NCI-H1417 (cell line): ENCODE measurements at regions not wholly inside any gene's neighbourhood (a gene's known extent, or its start where the extent isn't known, plus 50 kb on each side); places are given as distances from the start of the nearest gene placed in this dataset.

Experiments used
- DNase-seq, 3 experiments: peaks; one replicate each; lab custom pipeline; 2025; lab: John Stamatoyannopoulos, UW

- DNase-seq, result no peak
Observed at GRCh38 chr16:54443352-54443751, 156.8 kb upstream of the IRX3 start.

- DNase-seq, result no peak
Observed at GRCh38 chr16:54442864-54443263, 156.3 kb upstream of the IRX3 start.

GRCh38 chr16:54438469-54438868 is 151.9 kb upstream of the IRX3 start:
- no peak for DNase-seq

DNA sequence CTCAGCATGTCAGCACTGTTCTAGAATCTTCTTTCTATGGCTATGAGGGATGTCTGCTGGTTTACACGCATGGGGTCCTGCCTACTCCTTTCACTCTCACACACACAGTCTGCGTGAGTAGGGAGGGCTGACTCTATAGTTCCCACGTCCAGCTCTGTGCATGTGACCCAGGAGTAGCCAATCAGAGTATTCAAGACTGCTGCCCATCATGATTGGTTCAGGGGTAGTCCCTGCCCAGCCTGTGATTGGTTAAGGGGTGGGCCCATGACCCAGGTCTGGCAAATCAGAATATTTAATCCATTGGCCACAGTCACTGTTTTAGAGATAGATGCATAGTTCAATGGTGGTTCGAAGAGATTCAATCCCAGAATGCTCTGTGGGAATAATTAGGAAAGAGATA is 151.3 kb upstream of the IRX3 start:
- no peak for DNase-seq

DNA sequence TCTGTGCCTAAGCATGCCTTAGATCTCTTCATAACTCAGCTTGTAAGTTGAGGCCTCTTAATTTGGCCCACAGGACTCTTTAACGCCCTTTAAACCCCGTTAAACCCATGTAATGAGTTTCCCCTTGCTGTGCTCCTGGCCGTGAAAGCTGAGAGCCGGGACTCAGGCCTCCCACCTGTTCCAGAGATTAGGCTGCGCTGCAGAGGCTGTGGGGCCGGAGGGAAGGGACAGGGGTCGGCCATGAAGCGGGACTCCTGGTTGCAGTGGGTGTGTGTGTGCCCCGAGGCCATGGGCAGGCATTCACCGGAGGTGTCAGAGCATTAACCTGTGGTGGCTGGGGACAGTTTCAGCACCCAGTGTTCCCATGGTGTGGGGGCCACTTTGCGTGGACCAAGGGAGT is 150.8 kb upstream of the IRX3 start:
- DNase-seq, result no peak

DNA sequence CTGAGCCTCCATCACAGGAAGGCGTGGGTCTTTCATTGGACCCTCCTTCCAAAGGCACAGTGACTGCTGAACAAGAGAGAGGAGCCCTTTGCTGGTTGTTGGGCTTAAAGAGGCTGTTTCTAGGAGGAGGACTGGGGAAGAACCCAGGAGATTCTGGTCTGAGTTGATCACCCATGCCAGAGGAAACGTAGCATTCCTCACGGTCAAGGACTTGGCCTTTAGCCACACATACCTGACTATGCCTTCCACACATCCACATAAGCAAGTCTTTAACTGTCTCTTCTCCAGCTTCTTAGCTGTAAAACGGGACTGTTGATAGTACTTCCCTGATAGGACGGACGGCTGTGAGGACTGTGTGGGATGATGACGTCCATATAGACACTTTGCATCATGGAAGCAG is 149.8 kb upstream of the IRX3 start:
- DNase-seq, result no peak

DNA sequence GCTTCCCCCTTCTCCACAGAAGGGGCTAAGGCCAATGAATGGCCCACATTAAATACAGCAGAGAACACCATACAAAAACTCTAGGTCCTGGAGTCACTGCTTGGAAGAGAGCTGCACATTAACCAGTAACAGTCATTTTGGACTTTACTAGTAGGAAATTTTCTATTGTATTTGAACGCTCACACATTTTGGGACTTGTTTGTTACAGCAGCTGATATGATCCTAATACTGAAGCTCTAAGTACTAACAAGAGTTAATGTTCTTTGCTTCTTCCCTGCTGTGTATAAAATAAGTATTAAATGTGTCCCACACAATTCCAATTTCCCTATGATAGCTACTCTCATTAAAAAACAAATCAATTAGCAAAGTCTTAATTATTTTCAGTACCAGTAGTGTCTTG is 148.3 kb upstream of the IRX3 start:
- DNase-seq, result no peak

DNA sequence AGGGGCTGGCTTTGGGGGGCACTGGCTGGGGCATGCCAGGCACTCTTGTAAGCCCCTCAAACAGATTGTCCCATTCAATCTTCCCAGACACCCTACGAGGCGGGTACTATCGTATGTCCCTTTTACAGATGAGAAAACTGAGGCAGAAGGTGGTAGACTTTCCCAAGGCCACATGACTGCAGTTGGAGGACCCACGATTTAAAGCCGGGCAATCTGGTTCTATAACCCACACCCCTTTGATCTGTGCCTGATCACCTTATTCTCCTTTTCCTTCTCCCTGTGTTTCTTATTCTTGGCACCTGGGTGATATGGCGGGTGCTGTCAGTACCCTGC is 146.3 kb upstream of the IRX3 start:
- no peak for DNase-seq

DNA sequence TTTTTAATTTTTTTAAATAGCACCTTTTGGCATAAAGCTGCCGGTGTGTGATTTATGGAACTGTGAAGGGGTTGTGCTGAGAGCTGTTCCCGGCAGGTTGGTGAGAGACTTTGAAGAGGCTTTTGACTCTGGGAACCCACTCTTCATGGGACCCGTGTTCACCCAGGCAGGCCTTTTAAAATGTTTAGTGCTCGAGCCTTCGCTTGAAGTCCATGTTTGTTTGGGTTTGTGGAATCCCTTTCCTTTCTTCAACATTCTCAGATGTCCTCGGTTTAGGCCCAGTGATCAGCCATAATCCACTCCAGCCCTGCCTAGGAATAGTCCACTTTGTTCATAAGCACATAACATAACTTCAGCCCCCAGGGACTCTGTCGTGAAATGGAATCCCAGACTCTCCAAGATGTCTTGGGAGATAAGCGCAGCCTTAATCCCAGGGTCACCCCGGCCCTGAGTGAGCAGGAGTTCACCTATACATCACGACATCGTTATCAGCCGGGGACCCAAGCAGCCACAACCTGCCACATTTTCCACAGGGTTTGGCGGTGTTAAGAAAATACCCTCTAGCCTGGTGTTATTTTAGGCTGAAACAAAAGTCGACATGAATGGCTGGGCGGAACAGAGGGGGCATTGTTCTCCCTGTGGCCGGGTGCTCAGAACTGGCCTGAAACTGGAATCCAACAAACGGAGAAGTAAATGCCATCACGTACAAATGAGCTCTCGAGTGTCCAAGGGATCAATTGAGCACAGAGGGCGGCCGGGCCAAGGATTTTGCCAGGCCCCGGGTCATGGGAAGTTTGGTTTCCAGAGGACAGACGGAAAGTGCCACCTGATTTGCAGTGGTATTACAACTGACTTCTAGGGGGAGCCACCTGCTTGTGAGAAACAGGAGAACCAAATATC is 145.7 kb upstream of the IRX3 start:
- DNase-seq, result peak in 1 of 3 experiments; percentile 31

GRCh38 chr16:54431041-54431996 is 144.7 kb upstream of the IRX3 start:
- no peak for DNase-seq

DNA sequence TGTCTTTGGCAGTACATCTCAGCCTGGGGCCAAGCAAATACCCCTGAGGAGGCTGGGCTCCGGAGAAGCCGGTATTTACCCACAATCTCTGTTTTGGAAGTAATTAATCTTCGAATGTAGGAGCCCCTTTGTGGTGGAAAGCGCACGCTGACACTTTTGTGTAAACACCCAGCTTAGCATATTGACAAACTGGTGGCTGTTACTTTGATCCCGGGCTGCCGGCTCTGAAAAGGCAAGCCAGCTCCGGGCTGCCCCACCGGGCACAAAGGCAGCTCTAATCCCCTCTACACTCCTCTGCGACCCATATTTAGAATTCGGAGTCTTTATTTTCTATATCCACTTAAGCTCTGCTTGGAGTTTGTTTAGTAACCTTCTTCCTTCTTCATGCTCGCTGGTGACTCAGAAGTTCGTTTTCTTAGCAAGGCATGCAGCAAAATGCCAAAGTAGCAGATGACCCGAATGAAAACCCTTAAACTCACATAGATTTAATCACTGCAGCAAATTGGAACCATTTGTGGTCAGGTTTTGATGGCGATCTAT is 144.0 kb upstream of the IRX3 start:
- DNase-seq, result no peak

DNA sequence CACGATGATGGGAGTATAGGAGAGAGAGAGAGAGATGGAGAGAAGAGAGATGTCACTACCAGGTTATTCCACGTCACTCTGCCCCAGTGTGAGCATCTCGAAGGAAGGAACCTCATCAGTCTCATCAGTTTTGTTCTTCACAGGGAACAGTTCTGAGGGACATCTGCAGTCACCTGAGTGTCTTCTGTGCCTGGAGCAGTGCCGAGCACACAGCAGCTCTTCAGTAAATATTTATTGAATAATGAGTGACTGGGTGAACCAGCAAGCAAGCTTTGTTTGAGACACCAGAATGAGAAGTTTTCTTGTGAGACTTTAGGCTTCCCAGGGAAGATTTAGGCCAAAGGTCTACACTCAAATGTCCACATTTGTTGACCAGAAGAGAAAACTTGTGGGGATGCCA is 142.4 kb upstream of the IRX3 start:
- DNase-seq, result no peak

DNA sequence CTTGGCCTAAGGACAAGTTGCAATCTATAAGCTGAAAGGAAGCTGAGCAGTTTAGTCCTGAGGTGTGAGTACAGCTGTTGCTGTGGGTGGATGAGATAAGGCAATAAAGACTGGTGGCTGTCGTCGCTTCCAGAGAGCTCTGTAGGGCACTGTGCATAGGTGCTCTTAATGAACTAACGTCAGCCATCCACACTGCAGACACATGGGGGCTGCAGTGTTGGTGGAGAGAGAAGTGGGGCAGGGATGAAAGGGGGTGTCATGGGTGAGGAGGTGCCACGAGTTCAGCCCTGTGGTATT is 139.9 kb upstream of the IRX3 start:
- DNase-seq, result no peak

DNA sequence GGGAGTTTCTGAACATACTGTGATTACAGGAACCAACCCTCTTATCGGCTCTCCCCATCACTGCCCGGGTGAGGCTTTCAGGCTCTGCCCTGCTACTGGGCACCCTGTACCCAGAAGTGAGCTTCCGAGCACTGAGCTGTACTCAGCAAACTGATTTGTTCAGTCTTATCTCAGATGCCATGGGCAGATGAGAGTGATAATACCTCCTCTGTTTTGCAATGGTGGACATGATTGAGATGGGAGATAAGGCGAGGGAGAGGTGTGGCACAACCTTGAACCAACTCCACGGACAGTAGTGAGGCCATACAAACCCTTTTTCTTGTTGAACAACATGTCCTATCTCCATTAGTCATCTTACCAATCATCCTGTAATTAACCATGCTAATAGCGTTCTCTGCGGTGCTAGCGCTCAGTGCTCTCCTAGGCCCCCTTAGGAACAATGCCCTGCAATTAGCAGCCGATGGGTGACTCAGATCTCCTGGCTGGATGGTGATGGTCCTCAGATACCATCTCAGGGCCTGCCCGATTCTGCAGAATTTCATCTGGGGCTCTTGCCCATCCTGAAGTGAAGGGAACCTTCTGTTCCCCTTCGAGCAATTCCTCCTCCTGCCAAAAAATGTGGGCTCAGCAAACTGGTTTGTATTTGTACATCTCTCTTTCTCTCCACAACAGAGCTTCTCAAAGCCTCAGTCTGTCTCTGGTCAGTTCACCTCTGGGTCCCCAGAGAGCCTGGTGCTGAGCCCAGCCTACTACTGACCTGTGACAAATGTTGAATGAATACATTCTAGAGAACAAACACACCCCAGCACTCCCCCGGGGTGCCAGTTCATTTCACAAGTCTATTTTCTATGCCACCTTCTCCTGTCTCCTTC is 139.3 kb upstream of the IRX3 start:
- peak in 1 of 3 experiments; percentile 33 for DNase-seq

- DNase-seq, result peak in 1 of 3 experiments; percentile 43
Observed at GRCh38 chr16:54425068-54425467, 138.5 kb upstream of the IRX3 start.

DNA sequence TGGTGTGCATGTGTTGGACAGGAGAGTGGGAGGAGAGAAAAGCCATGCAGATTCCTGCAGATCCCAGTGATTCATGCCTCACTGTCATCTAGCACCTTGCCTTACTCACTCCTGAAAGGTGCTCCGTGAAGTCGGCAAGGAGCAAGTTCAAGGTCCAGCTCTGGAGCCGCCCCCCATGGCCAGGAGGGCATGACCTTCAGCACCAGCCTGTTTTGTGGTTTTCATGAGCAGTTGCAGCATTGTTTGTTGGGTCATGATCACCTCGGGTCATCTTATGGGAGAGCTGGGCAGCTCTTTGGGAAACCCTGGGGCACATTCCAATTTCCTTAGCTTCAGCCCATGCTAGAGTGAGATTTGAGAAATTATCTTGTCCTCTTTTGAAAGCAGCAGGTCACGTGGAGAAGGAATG is 137.5 kb upstream of the IRX3 start:
- DNase-seq, result no peak

- DNase-seq, result no peak
Observed at GRCh38 chr16:54422569-54422978, 136.0 kb upstream of the IRX3 start.

GRCh38 chr16:54422159-54422558 is 135.6 kb upstream of the IRX3 start:
- DNase-seq, result no peak

DNA sequence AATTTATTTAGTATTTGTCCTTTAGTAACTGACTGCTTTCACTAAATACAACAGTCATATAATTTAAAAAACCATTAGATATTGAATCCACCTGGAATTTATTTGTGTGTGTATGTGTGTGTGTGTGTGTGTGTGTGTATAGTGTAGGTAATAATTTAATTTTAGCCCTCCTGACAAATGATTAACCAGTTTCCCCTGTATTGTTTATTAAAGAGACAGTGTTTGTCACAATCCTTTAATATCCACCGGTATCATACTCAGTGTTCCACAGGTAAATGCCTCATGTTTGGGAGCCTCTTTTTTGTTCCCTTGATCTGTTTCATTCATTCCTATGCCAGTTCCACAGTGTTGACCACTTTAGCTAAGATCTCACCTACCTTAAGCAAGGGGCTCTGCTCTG is 134.6 kb upstream of the IRX3 start:
- no peak for DNase-seq

- peak in 1 of 3 experiments; percentile 31 for DNase-seq
Observed at GRCh38 chr16:54418903-54419302, 132.3 kb upstream of the IRX3 start.

DNA sequence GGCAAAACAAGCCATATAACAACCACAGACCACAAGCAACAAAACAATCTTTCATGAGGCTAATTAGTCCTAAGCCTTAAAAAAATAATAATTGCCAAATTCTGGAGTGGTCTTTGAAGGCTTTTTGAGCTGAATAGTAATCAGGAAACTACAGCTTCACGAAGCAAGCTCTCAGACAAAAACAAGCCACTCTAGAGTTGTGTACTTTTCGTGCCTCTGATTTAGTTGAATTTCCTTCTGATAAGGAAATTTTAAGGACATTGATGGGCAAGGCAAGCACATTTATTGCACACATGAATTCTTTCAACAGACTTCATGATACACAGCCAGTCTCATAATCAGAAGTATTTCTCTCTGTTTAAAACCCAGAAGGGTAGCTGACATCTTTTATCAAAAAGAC is 130.8 kb upstream of the IRX3 start:
- DNase-seq, result peak in 1 of 3 experiments; percentile 7

DNA sequence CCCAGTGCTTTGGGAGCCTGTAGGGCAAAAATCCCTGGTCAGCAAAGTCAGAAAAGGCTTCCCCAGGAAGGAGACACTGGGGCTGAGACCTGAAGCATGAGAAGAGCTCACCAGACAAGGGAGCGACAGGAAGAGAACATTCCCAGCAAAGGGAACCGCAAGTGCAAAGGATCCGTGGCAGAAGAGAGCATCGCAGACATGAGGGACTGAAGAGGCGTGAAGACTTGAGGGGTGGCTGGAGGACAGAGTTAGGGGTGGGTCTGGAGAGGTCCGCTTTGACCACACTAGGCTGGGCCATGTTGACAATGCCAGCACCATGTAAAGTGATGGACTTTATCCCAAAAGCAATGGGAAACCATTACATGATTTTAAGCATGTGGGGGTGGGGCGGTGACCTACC is 128.1 kb upstream of the IRX3 start:
- no peak for DNase-seq
